G401.6 (cell line): ENCODE measurements at regions not wholly inside any gene's neighbourhood (a gene's known extent, or its start where the extent isn't known, plus 50 kb on each side); places are given as distances from the start of the nearest gene placed in this dataset.

Experiments used
- FAIRE-seq: peaks from 2 replicates; lab custom pipeline; 2012; peaks lifted over from hg19 to GRCh38; lab: Jason Lieb, UNC

- no peak for FAIRE-seq
Observed at GRCh38 chr20:58111310-58112016, 117.0 kb downstream of the ANKRD60 start.

- FAIRE-seq, result no peak
Observed at GRCh38 chr20:58109918-58110635, 118.4 kb downstream of the ANKRD60 start.

GRCh38 chr20:58109126-58109880 is 119.2 kb downstream of the ANKRD60 start:
- no peak for FAIRE-seq

GRCh38 chr20:58107533-58107932 is 120.9 kb downstream of the ANKRD60 start:
- FAIRE-seq, result no peak

DNA sequence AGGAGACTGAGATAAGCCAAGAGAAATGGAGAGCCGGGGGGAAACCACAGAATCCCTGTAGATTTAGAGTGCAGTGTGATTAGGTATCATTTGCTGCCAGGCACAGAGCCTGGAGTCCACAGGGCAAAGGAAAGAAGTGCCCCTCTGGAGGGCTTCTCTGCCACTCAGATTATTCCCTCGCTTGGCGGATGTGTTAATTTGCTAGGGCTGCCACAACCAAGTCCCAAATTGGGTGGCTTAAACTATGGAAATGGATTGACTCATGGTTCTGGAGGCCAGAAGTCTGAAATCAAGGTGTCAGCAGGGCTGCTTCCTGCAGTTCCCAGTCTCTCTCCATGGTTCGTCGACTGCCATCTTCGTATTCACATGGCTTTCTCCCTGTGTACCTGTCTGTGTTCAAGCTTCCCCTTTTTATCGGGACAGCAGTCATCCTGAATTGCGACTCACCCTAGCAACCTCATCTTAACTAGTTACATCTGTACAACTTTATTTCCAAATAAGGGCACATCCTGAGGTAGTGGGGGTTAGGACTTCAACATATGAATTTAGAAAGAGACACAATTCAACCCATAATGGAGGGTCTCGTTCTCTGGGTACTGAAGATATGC is 122.2 kb downstream of the ANKRD60 start:
- FAIRE-seq, result no peak

DNA sequence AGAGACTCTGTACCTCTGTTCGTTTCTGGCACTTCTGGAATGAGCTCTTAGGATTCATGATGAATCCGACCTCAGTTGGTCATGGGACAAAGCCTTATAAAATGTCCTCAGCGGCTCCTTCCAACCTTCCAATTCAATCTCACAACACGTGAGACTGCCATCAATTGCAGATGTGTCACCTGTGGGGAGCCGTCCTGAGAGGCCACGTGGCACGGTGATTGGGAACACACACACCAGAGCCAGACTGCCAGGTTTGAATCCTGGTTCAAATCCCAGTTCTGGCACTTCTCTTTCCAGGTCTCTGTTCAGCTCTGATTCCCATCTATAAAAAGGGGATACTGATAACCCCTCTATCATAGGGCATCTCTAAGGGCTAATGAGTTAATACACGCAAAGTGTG is 124.5 kb downstream of the ANKRD60 start:
- FAIRE-seq, result no peak

DNA sequence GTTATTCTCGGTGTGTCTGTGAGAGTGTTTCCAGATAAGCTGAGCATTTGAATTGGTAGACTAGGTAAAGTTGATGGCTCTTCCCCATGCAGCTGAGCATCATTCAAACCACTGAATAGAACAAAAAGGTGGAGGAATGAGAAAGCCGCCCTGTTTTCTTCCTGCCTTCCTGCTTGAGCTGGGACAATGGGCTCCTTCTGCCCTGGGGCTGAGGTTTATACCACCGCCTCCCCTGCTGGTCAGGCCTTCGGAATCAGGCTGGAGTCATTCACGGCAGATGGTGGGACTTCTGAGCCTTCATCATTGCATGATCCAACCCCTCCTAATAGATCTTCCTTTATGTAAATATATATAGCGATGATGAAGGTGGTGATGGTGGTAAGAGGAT is 124.9 kb downstream of the ANKRD60 start:
- no peak for FAIRE-seq

- no peak for FAIRE-seq
Observed at GRCh38 chr20:58102744-58103516, 125.5 kb downstream of the ANKRD60 start.

- FAIRE-seq, result no peak
Observed at GRCh38 chr20:58102261-58102660, 126.2 kb downstream of the ANKRD60 start.

- FAIRE-seq, result no peak
Observed at GRCh38 chr20:58100731-58101356, 127.6 kb downstream of the ANKRD60 start.

DNA sequence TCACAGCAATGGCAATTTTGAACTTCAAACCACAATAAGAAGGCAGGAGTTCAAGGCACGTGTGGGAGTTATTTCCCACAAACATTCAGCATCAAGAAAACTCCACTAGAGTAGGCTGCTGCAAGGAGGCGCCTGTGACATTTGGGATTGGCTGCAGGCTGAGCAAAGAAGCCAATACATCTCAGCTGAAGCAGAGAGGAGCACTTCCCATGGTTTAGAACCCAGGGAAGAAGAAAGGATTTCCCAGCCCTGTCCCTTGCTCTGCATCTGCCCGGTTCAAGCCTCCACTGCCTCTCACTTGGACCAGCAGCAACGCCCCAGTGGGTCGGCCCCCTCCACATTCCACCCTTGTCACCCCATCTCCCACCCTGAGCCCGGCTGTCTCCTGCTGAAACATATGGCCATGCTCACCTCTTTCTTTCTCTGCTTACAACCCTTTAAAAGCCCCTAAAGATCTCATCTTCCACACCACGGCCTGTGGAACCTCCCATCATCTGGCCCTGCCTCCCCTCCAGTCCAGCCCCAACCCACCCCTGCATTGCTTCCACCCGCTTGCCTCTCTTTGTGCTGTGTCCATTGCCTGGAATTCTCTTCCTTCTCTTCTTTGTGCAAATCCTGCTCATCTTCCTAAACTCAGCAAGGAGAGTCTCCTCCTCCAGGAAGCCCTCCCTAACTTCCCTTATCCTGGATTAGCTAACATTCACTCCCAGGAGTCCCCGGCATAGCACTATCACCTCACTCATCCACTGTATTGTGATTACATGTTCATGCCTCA is 128.3 kb downstream of the ANKRD60 start:
- no peak for FAIRE-seq

GRCh38 chr20:58099291-58099935 is 129.0 kb downstream of the ANKRD60 start:
- FAIRE-seq, result no peak

DNA sequence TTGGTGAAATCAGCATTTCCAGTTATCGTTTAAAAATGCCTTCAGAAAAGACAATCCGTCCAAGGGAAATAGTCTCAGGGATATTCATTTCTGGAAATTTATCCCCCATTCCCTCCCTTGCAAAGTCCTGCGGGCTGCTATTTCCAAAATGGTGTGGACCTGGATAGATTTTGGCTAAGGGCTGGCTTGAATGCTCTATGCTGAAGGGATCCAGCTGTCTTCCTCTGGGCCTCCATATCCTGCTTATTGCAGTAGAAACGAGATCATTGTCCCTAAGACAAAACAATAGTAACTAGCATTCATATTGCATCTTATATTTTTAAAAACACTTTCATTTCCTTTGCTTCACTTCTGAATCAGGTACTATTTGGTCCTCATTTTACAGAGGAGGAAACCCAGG is 129.9 kb downstream of the ANKRD60 start:
- no peak for FAIRE-seq

DNA sequence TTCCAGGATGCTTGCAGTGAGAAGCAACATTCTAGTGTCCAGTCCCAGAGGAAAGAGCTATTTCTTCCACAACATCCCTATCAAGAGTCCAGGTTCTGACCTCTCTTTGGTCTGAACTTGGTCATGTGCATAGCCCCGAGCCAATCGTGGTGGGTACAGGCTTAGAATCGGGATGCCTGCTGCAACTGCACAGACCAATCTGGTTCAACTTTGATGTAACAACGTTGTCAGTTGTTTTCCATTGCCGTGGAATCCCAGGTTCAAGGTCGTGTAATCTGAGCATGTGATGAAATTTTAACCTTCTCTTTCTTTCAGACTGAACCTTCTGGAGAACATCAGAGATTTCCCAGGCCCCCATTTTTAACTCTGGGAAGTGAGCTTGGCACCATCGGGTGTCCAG is 130.5 kb downstream of the ANKRD60 start:
- FAIRE-seq, result no peak

GRCh38 chr20:58097429-58097828 is 131.0 kb downstream of the ANKRD60 start:
- FAIRE-seq, result no peak

DNA sequence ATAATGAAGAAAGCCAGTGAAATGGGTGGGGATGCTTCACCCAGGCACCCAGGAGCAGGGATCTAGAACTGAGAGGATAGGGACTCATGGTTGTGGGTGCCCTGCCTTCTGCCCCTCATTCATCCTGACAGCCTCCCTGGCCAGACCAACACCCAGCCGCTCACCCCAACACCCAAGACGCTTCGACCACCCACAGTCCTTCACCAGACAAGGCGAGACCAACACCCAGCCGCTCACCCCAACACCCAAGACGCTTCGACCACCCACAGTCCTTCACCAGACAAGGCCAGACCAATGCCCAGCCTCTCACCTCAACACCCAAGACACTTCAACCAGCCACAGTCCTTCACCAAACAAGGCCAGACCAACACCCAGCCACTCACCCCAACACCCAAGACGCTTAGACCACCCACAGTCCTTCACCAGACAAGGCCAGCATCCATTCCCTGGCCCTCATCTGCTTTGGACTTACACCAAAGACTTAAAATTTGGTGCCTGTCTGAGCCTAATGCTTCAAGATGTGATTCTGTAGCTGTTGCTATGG is 131.5 kb downstream of the ANKRD60 start:
- FAIRE-seq, result no peak

DNA sequence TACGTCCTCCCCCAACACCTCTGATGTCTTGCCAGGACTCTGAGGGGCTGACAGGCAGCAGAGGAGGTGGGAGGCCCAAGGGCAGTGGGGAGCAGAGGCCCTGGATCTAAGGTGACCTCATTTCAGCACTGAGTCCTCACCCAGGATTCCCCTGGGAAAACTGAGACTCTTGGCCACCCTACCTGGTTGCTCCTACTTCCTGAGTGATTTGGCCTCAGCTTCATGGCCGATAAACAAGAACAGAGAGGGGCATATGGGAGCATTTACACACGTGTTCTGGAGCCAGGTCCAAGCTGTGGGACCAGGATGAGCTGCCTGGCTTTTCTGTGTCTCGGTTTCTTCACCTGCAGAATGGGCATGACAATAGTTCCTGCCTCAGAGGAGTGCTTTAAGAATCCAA is 133.8 kb downstream of the ANKRD60 start:
- FAIRE-seq, result no peak

- no peak for FAIRE-seq
Observed at GRCh38 chr20:58094160-58094559, 134.3 kb downstream of the ANKRD60 start.

- FAIRE-seq, result no peak
Observed at GRCh38 chr20:58092871-58093270, 135.6 kb downstream of the ANKRD60 start.

DNA sequence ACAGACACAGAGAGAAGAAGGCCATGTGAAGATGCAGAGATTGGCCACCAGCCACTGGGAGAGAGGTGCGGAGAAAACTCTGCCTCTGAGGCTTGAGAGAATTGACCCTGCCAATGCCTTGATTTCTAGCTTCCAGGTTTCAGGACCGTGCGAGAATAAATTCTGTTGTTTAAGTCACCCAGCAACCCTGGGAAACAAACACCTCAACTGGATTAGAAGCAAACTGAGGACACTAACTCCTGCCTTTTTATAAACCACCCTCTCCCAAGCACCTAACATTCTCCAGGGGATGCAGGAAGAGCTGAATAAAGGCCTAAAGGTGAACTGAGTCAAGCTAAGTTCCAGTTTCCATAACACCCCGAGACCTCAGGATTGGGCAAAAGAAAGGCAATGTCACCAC is 136.1 kb downstream of the ANKRD60 start:
- FAIRE-seq, result no peak
